H1 (cell line): ENCODE measurements at regions not wholly inside any gene's neighbourhood (a gene's known extent, or its start where the extent isn't known, plus 50 kb on each side); places are given as distances from the start of the nearest gene placed in this dataset.

Experiments
- CTCF ChIA-PET: fragments of 300-600 bp; sonication (Branson Sonifier 250); formaldehyde crosslinking; loops from one replicate; lab custom pipeline; 2021; ENCODE audit not compliant: partially characterized antibody; lab: Charles Lee
- POLR2A ChIA-PET: fragments of 300-600 bp; sonication (Branson Sonifier 250); formaldehyde crosslinking; loops from one replicate; lab custom pipeline; 2021; ENCODE audit warnings: inconsistent platforms; ENCODE audit not compliant: partially characterized antibody; lab: Charles Lee
- DNase-seq, 2 experiments: peaks; one replicate each; pipeline versions ENCODE4 v3.0.0 to v3.0.0-alpha.2; 2010 to 2022; ENCODE audit warnings: low spot score in 2 of 2, low read depth in 1 of 2, mixed read lengths in 1 of 2
- FAIRE-seq: peaks from 2 replicates; lab custom pipeline; 2011; peaks lifted over from hg19 to GRCh38; lab: Jason Lieb, UNC
- H2AFZ ChIP-seq: 2 replicates; pipeline ENCODE4 v1.8.1; 2012; ENCODE audit warnings: low read length, inconsistent platforms
- H2AK5ac ChIP-seq: 2 replicates; pipeline ENCODE4 v1.6.1; 2013; ENCODE audit warnings: low read depth, low read length
- H2BK120ac ChIP-seq: replicated peaks from 2 replicates; pipeline ENCODE3; 2013; ENCODE audit warnings: low read depth, low read length, inconsistent platforms
- H2BK12ac ChIP-seq: 2 replicates; pipeline ENCODE4 v1.6.1; 2013; ENCODE audit warnings: low read depth, low read length
- H2BK15ac ChIP-seq: 2 replicates; pipeline ENCODE4 v1.6.1; 2013; ENCODE audit warnings: low read length
- H2BK20ac ChIP-seq: 2 replicates; pipeline ENCODE4 v1.6.1; 2013; ENCODE audit warnings: low read length
- H2BK5ac ChIP-seq: 2 replicates; pipeline ENCODE4 v1.6.1; 2013; ENCODE audit warnings: low read depth, low read length
- H3K14ac ChIP-seq: 2 replicates; pipeline ENCODE4 v1.6.1; 2013; ENCODE audit warnings: inconsistent platforms; ENCODE audit not compliant: insufficient read length
- H3K18ac ChIP-seq: 2 replicates; pipeline ENCODE4 v1.6.1; 2013; ENCODE audit warnings: low read length; ENCODE audit errors: extremely low read depth
- H3K23ac ChIP-seq: 2 replicates; pipeline ENCODE4 v1.6.1; 2013; ENCODE audit warnings: inconsistent platforms; ENCODE audit not compliant: insufficient read length
- H3K23me2 ChIP-seq: 2 replicates; pipeline ENCODE4 v1.6.1; 2013; ENCODE audit warnings: low read depth, low read length
- H3K27ac ChIP-seq: 2 replicates; pipeline ENCODE4 v1.6.1; 2011; ENCODE audit warnings: low read depth, low read length, inconsistent platforms
- H3K27me3 ChIP-seq, 4 experiments: replicated peaks in 1 of 4; 1 replicate in 1 of 4; 2 replicates in 3 of 4; pipeline versions ENCODE4 v1.6.1 to v1.8.1; 2011 to 2013; ENCODE audit warnings: low read length in 3 of 4, mild to moderate bottlenecking in 3 of 4, inconsistent platforms in 2 of 4, mixed read lengths in 2 of 4, moderate library complexity in 1 of 4; ENCODE audit not compliant: control insufficient read depth in 3 of 4, insufficient read depth in 3 of 4; ENCODE audit errors: extremely low read depth in 1 of 4
- H3K36me3 ChIP-seq, 4 experiments: 2 replicates each; pipeline versions ENCODE4 v1.6.1 to v1.8.1; 2011 to 2013; ENCODE audit warnings: mild to moderate bottlenecking in 4 of 4, low read length in 3 of 4, moderate library complexity in 2 of 4, control low read depth in 1 of 4, inconsistent platforms in 1 of 4; ENCODE audit not compliant: insufficient read depth in 4 of 4, control insufficient read depth in 2 of 4
- H3K4ac ChIP-seq: replicated peaks from 2 replicates; pipeline ENCODE3; 2013; ENCODE audit warnings: low read length, low read depth, mixed read lengths, inconsistent platforms; ENCODE audit not compliant: insufficient read length
- H3K4me1 ChIP-seq, 4 experiments: replicated peaks in 1 of 4; 1 replicate in 1 of 4; 2 replicates in 3 of 4; pipeline versions ENCODE4 v1.6.1 to v1.8.1; 2011 to 2013; ENCODE audit warnings: low read length in 3 of 4, inconsistent platforms in 2 of 4, mixed read lengths in 1 of 4; ENCODE audit not compliant: insufficient read depth in 4 of 4, control insufficient read depth in 3 of 4
- H3K4me2 ChIP-seq, 2 experiments: 2 replicates each; pipeline versions ENCODE4 v1.6.1 to v1.8.1; 2011 to 2013; ENCODE audit warnings: low read depth in 2 of 2, low read length in 2 of 2, control low read depth in 1 of 2, inconsistent platforms in 1 of 2, mild to moderate bottlenecking in 1 of 2; ENCODE audit not compliant: insufficient read depth in 1 of 2
- H3K4me3 ChIP-seq, 4 experiments: fragments of 200-600, 300-600 bp in 1 of 4; sonication (generic), shearing (Covaris generic), sonication (Bioruptor Twin) in 1 of 4; 2 replicates each; pipeline versions ENCODE4 v1.5.1 to v1.8.1; 2011 to 2016; ENCODE audit warnings: low read length in 4 of 4, low read depth in 3 of 4, control low read depth in 2 of 4, inconsistent platforms in 2 of 4, mild to moderate bottlenecking in 2 of 4, mixed read lengths in 1 of 4, moderate library complexity in 1 of 4; ENCODE audit not compliant: insufficient read depth in 2 of 4; ENCODE audit errors: extremely low read depth in 1 of 4
- H3K56ac ChIP-seq: replicated peaks from 2 replicates; pipeline ENCODE3; 2013; ENCODE audit warnings: low read depth, mild to moderate bottlenecking, mixed read lengths, low read length, inconsistent platforms; ENCODE audit not compliant: insufficient read length
- H3K79me1 ChIP-seq: 2 replicates; pipeline ENCODE4 v1.6.1; 2013; ENCODE audit warnings: low read depth, low read length, control low read depth
- H3K79me2 ChIP-seq, 2 experiments: 2 replicates each; pipeline versions ENCODE4 v1.6.1 to v1.8.1; 2012 to 2013; ENCODE audit warnings: low read length in 2 of 2, mild to moderate bottlenecking in 2 of 2, inconsistent platforms in 1 of 2; ENCODE audit not compliant: insufficient read depth in 2 of 2, control insufficient read depth in 1 of 2
- H3K9ac ChIP-seq, 4 experiments: replicated peaks in 1 of 4; 1 replicate in 1 of 4; 2 replicates in 3 of 4; pipeline versions ENCODE4 v1.6.1 to v1.8.1; 2011 to 2013; ENCODE audit warnings: low read depth in 3 of 4, low read length in 3 of 4, control low read depth in 2 of 4, mild to moderate bottlenecking in 2 of 4, moderate library complexity in 2 of 4, inconsistent platforms in 1 of 4; ENCODE audit errors: extremely low read depth in 1 of 4
- H3K9me3 ChIP-seq, 2 experiments: 2 replicates each; pipeline versions ENCODE4 v1.6.1 to v1.8.1; 2012 to 2013; ENCODE audit warnings: mild to moderate bottlenecking in 2 of 2, moderate library complexity in 2 of 2, control low read depth in 1 of 2, inconsistent platforms in 1 of 2, low read depth in 1 of 2, low read length in 1 of 2, mixed read lengths in 1 of 2; ENCODE audit not compliant: insufficient read depth in 2 of 2
- H4K20me1 ChIP-seq, 2 experiments: replicated peaks in 1 of 2; 2 replicates each; pipeline versions ENCODE3 to v1.8.1; 2011 to 2013; ENCODE audit warnings: inconsistent platforms in 2 of 2, low read length in 2 of 2, mild to moderate bottlenecking in 1 of 2; ENCODE audit not compliant: insufficient read depth in 2 of 2, control insufficient read depth in 1 of 2
- H4K5ac ChIP-seq: 2 replicates; pipeline ENCODE4 v1.6.1; 2013; ENCODE audit warnings: low read length, low read depth, mixed read lengths, inconsistent platforms; ENCODE audit not compliant: insufficient read length
- H4K8ac ChIP-seq: 2 replicates; pipeline ENCODE4 v1.8.0; 2013; ENCODE audit warnings: mild to moderate bottlenecking, moderate library complexity, low read length, inconsistent platforms; ENCODE audit not compliant: insufficient read depth; ENCODE audit errors: extremely low read depth
- H4K91ac ChIP-seq: replicated peaks from 2 replicates; pipeline ENCODE3; 2013; ENCODE audit warnings: low read length, mixed read lengths, inconsistent platforms; ENCODE audit not compliant: insufficient read length
- CBX8 ChIP-seq: fragments of 300-800, 300-1000 bp; sonication (generic); IDR thresholded peaks from 2 replicates; pipeline ENCODE4 v1.7.1; 2016; ENCODE audit warnings: low read depth, low read length, borderline replicate concordance
- GABPA ChIP-seq: IDR thresholded peaks from 2 replicates; pipeline ENCODE4 v1.6.1; 2011; ENCODE audit warnings: mild to moderate bottlenecking, low read length, moderate library complexity, borderline replicate concordance; ENCODE audit not compliant: insufficient read depth
- JUN ChIP-seq: IDR thresholded peaks from 2 replicates; pipeline ENCODE4 v1.6.1; 2011; ENCODE audit warnings: low read depth, mild to moderate bottlenecking, improper control_type of control experiment, low read length
- KDM5A ChIP-seq: fragments of 200-600 bp; IDR thresholded peaks from 2 replicates; pipeline ENCODE4 v1.7.1; 2012; ENCODE audit warnings: mild to moderate bottlenecking, low read length, inconsistent platforms, mixed read lengths
- NANOG ChIP-seq: IDR thresholded peaks from 2 replicates; pipeline ENCODE4 v1.6.1; 2011; ENCODE audit warnings: low read length, low read depth, mild to moderate bottlenecking, inconsistent platforms; ENCODE audit not compliant: insufficient read depth, poor library complexity, severe bottlenecking
- POLR2A ChIP-seq, 2 experiments: IDR thresholded peaks; 1 replicate in 1 of 2; 2 replicates in 1 of 2; pipeline ENCODE4 v1.6.1; 2011; ENCODE audit warnings: low read depth in 2 of 2, low read length in 2 of 2, mild to moderate bottlenecking in 2 of 2; ENCODE audit errors: control extremely low read depth in 1 of 2
- WGBS, 2 experiments: shearing (Covaris generic) in 1 of 2; methylation state at CpG; one replicate each; pipeline versions ENCODE4 v1.1.6 to v1.1.7; 2013 to 2015; ENCODE audit warnings: low lambda C conversion rate in 2 of 2, mixed read lengths in 2 of 2, inconsistent platforms in 1 of 2, low coverage in 1 of 2, missing lambda C conversion rate in 1 of 2; ENCODE audit not compliant: insufficient replicate concordance in 2 of 2, insufficient coverage in 1 of 2, insufficient read length in 1 of 2; ENCODE audit errors: extremely low coverage in 1 of 2, missing lambda C conversion rate in 1 of 2; 5-methylcytosine and 5-hydroxymethylcytosine counted together
- TF ChIP-seq, protein P1 (sequence below): IDR thresholded peaks from 2 replicates; pipeline ENCODE4 v1.6.1; 2011; ENCODE audit warnings: low read length, improper control_type of control experiment

DNA sequence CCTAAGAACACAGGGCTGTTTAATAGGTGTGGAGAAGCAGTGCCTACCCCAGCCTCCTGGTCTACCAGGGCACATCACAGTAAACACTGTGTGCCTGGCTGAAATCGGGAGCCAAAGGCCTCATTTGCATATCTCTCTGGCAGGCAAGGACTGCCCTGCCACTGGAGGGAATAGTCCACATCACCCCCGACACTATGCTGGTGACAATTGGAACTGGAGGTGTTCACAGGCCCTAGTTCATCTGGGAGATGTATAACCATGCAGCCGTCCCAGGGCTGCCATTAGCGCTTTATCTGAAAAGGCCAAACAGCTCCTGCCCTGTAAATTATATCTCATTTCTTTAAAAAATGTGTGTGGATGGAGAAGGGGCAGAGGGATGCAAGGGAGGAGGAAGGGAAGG, 150.3 kb downstream of the LINC00237 start:
- Histone ChIP-seq H3K4me1 (no peaks in the 10 kb centered on the region), H3K23me2 (no peaks in the 10 kb centered on the region), H2BK120ac (no peak overlapping the region), H3K9ac (no peak overlapping the region), H3K18ac (no peak overlapping the region), H3K9me3 (no peaks in the 10 kb centered on the region), H2BK20ac (no peak overlapping the region), H3K79me2 (no peaks in the 10 kb centered on the region), H3K56ac (no peak overlapping the region), H4K20me1 (no peaks in the 10 kb centered on the region), H2BK12ac (no peak overlapping the region), H2AFZ (no peak overlapping the region), H3K14ac (no peak overlapping the region), H3K27me3 (no peaks in the 10 kb centered on the region), H3K23ac (no peak overlapping the region), H3K4me3 (no peak overlapping the region), H3K27ac (no peak overlapping the region), H3K4ac (no peak overlapping the region), H4K91ac (no peak overlapping the region), H2BK15ac (no peak overlapping the region), H3K36me3 (no peaks in the 10 kb centered on the region), H3K4me2 (no peak overlapping the region), H2AK5ac (no peak overlapping the region), H4K8ac (no peak overlapping the region), H4K5ac (no peak overlapping the region), H3K79me1 (no peaks in the 10 kb centered on the region), H2BK5ac (0 out of 2 replicates have a peak overlapping the region, but pooled peaks have one; percentile 19)
- 80% methylated on average over 4 of the region's 4 CpGs; no CpG with 5 or more reads in 1 of the 2 experiments for WGBS, 2 experiments
- no peak for TF ChIP-seq KDM5A
- no peak for TF ChIP-seq NANOG
- TF ChIP-seq, protein P1, sequence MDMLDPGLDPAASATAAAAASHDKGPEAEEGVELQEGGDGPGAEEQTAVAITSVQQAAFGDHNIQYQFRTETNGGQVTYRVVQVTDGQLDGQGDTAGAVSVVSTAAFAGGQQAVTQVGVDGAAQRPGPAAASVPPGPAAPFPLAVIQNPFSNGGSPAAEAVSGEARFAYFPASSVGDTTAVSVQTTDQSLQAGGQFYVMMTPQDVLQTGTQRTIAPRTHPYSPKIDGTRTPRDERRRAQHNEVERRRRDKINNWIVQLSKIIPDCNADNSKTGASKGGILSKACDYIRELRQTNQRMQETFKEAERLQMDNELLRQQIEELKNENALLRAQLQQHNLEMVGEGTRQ = no peak
- no peak for TF ChIP-seq JUN
- no peak for TF ChIP-seq POLR2A (IDR thresholded peaks at IDR 0.05; ENCODE audit: control extremely low read depth in 1 of 2, low read depth in 2 of 2, low read length in 2 of 2)
- TF ChIP-seq CBX8 = no peak
- TF ChIP-seq GABPA = no peak
- CTCF ChIA-PET = interaction anchor here (1.1 to 1.3 kb wide), 5 partner anchors 33 to 660 kb away, joined by 3 to 4 read pairs (median 3); no protein-coding TSS in a partner anchor
- DNase-seq (no peak), FAIRE-seq (no peak)
- POLR2A ChIA-PET = no interaction called here
